PFSK-1 (cell line): ENCODE measurements at regions not wholly inside any gene's neighbourhood (a gene's known extent, or its start where the extent isn't known, plus 50 kb on each side); places are given as distances from the start of the nearest gene placed in this dataset.

ENCODE experiments used
- FOXP2 ChIP-seq: optimal IDR thresholded peaks from 2 replicates; pipeline ENCODE3; 2011; ENCODE audit warnings: borderline replicate concordance, control low read depth, inconsistent platforms; ENCODE audit not compliant: insufficient read depth; ENCODE audit errors: extremely low read length, extremely low read depth
- POLR2AphosphoS5 ChIP-seq: IDR thresholded peaks from 2 replicates; pipeline ENCODE4 v1.6.1; 2012; ENCODE audit warnings: low read depth, mild to moderate bottlenecking, control low read depth, low read length, moderate library complexity
- REST ChIP-seq, 2 experiments: IDR thresholded peaks; 2 replicates each; pipeline versions ENCODE4 v1.6.1 to v1.8.0; 2011 to 2012; ENCODE audit warnings: low read depth in 2 of 2, low read length in 2 of 2, control low read depth in 1 of 2, inconsistent platforms in 1 of 2, mild to moderate bottlenecking in 1 of 2, moderate library complexity in 1 of 2; ENCODE audit not compliant: insufficient read depth in 1 of 2
- SIN3A ChIP-seq: IDR thresholded peaks from 2 replicates; pipeline ENCODE4 v1.6.1; 2012; ENCODE audit warnings: mild to moderate bottlenecking, low read length, moderate library complexity, borderline replicate concordance; ENCODE audit not compliant: insufficient read depth
- TAF1 ChIP-seq: IDR thresholded peaks from 2 replicates; pipeline ENCODE4 v1.6.1; 2012; ENCODE audit warnings: low read length, control low read depth, borderline replicate concordance; ENCODE audit not compliant: insufficient read depth

DNA sequence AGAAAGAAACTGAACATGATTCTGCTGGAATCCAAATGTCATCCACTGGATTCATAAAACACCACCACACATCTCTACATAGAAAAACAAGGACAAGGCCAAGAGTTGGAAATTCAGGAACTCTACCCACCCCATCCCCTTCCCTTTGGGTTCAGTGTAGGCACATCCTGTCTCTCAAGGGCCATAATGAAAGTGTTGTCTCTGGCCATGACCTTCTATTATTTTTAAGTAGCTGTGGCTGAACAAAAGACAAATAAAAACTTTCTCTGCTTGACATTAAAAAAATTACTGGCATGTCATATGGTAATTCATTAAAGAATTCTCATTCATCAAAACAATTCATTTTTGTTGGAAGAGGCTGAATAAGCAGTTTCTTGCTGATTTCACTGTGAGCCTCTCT, 54.9 kb upstream of the ZBTB18 start:
- TF ChIP-seq POLR2AphosphoS5 (no peak), SIN3A (no peak), REST (IDR thresholded peaks at IDR 0.05; ENCODE audit: insufficient read depth in 1 of 2, low read depth in 2 of 2, low read length in 2 of 2) (no peak), TAF1 (no peak), FOXP2 (no peak)
